RWPE1 (cell line): ENCODE measurements at regions not wholly inside any gene's neighbourhood (a gene's known extent, or its start where the extent isn't known, plus 50 kb on each side); places are given as distances from the start of the nearest gene placed in this dataset.

Source experiments
- CTCF ChIA-PET: fragments of 350-600 bp; sonication (Branson Sonifier 250); formaldehyde crosslinking; extraction: SDS; loops from one replicate; lab custom pipeline; 2021; lab: Yijun Ruan, JAX
- POLR2A ChIA-PET: fragments of 400-600 bp; formaldehyde crosslinking; extraction: SDS; loops from one replicate; lab custom pipeline; 2020; ENCODE audit warnings: antibody characterized with exemption; ENCODE audit not compliant: low non-redundant PET; lab: Yijun Ruan, JAX
- DNase-seq: peaks from one replicate; pipeline ENCODE4 v3.0.0; 2012; ENCODE audit warnings: low spot score
- H3K27ac ChIP-seq: fragments of 450-650 bp; 2 replicates; pipeline ENCODE4 v1.5.1; 2017
- CTCF ChIP-seq: fragments of 450-650 bp; conservative IDR thresholded peaks from 2 replicates; pipeline ENCODE4 v1.5.1; 2017; ENCODE audit warnings: low read depth, mild to moderate bottlenecking

- POLR2A ChIA-PET: no interaction called here
- TF ChIP-seq CTCF: no peak
- no peak for DNase-seq
- H3K27ac ChIP-seq: no peak overlapping the region
- CTCF ChIA-PET: no interaction called here
These were observed 556.9 kb downstream of the DNAJB9 start for GRCh38 chr7:109126404-109127050.

DNA sequence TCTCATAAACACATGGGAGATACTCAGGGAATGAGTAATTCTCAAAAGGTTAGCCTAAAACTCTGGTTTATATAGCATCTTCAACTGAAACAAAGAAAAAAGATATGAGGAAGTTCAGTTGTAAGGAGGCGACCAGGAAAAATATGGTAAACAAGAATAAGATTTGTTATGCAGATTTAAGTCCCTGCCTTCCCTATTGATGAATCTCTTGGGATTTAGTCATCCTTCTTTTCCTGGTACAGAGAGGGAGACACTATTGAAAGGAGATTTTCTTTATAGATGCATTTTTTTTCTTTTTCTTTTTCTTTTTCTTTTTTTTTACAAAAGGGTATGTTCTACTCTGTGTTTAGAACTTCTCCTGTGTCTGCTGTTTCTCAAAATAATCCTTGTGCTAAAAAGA, 557.5 kb downstream of the DNAJB9 start:
- POLR2A ChIA-PET: no interaction called here
- no peak overlapping the region for H3K27ac ChIP-seq
- CTCF ChIA-PET: no interaction called here
- no peak for DNase-seq
- TF ChIP-seq CTCF: no peak

- no peak for TF ChIP-seq CTCF
- H3K27ac ChIP-seq: no peak overlapping the region
- CTCF ChIA-PET: no interaction called here
- no peak for DNase-seq
- POLR2A ChIA-PET: no interaction called here
These were observed 561.5 kb downstream of the DNAJB9 start for GRCh38 chr7:109131141-109131540.

DNA sequence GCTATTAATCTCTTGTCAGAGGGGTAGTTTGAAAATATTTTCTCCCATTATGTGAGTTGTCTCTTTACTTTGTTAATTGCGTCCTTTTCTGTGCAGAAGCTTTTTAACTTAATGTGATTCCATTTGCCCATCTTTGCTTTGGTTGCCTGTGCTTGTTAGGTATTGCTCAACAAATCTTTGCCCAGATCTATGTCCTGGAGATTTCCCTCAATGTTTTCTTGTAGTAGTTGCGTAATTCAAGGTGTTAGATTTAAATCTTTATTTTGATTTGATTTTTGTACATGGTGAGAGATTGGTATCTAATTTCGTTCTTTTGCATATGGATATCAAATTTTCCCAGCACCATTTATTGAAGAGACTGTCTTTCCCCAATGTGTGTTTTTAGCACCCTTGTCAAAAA, 567.2 kb downstream of the DNAJB9 start:
- no peak overlapping the region for H3K27ac ChIP-seq
- ChIA-PET CTCF (no interaction called here), POLR2A (no interaction called here)
- DNase-seq: no peak
- TF ChIP-seq CTCF: no peak

GRCh38 chr7:109154748-109155147, 585.1 kb downstream of the DNAJB9 start:
- no peak overlapping the region for H3K27ac ChIP-seq
- ChIA-PET POLR2A (no interaction called here), CTCF (no interaction called here)
- DNase-seq: no peak
- no peak for TF ChIP-seq CTCF

- TF ChIP-seq CTCF: no peak
- no peak overlapping the region for H3K27ac ChIP-seq
- DNase-seq: no peak
- CTCF ChIA-PET: no interaction called here
- POLR2A ChIA-PET: no interaction called here
These were observed 588.6 kb downstream of the DNAJB9 start for GRCh38 chr7:109158246-109158645.
